ENCODE measurements at regions not wholly inside any gene's neighbourhood (a gene's known extent, or its start where the extent isn't known, plus 50 kb on each side); places are given as distances from the start of the nearest gene placed in this dataset.

- no peak for DNase-seq (ENCODE audit: low read depth)
These were observed 107.1 kb upstream of the FAM20C start for GRCh38 chr7:85074-85882.

- no peak for DNase-seq (ENCODE audit: low read depth)
These were observed 106.4 kb upstream of the FAM20C start for GRCh38 chr7:85883-86515.

GRCh38 chr7:86629-87028, 105.7 kb upstream of the FAM20C start:
- DNase-seq (ENCODE audit: low read depth): no peak

GRCh38 chr7:87047-87446, 105.3 kb upstream of the FAM20C start:
- no peak for DNase-seq (ENCODE audit: low read depth)

GRCh38 chr7:87671-88070, 104.7 kb upstream of the FAM20C start:
- no peak for DNase-seq (ENCODE audit: low read depth)

- no peak for DNase-seq (ENCODE audit: low read depth)
These were observed 104.1 kb upstream of the FAM20C start for GRCh38 chr7:88095-88926.

GRCh38 chr7:88927-89231, 103.5 kb upstream of the FAM20C start:
- no peak for DNase-seq (ENCODE audit: low read depth)

- peak; percentile 81 for DNase-seq (ENCODE audit: low read depth)
These were observed 102.9 kb upstream of the FAM20C start for GRCh38 chr7:89232-90019.

- DNase-seq (ENCODE audit: low read depth): peak; percentile 49
These were observed 102.0 kb upstream of the FAM20C start for GRCh38 chr7:90111-91063.

- DNase-seq (ENCODE audit: low read depth): no peak
These were observed 100.8 kb upstream of the FAM20C start for GRCh38 chr7:91396-92175.

GRCh38 chr7:92231-92674, 100.1 kb upstream of the FAM20C start:
- no peak for DNase-seq (ENCODE audit: low read depth)

- DNase-seq (ENCODE audit: low read depth): no peak
These were observed 99.3 kb upstream of the FAM20C start for GRCh38 chr7:92888-93672.

GRCh38 chr7:94251-94801, 98.0 kb upstream of the FAM20C start:
- DNase-seq (ENCODE audit: low read depth): no peak

GRCh38 chr7:95180-95862, 97.0 kb upstream of the FAM20C start:
- DNase-seq (ENCODE audit: low read depth): no peak

GRCh38 chr7:95863-96260, 96.5 kb upstream of the FAM20C start:
- no peak for DNase-seq (ENCODE audit: low read depth)

- no peak for DNase-seq (ENCODE audit: low read depth)
These were observed 95.5 kb upstream of the FAM20C start for GRCh38 chr7:96861-97260.

- no peak for DNase-seq (ENCODE audit: low read depth)
These were observed 95.0 kb upstream of the FAM20C start for GRCh38 chr7:97310-97841.

All from GM04504 (cell line).